ENCODE measurements at regions not wholly inside any gene's neighbourhood (a gene's known extent, or its start where the extent isn't known, plus 50 kb on each side); places are given as distances from the start of the nearest gene placed in this dataset.

DNA sequence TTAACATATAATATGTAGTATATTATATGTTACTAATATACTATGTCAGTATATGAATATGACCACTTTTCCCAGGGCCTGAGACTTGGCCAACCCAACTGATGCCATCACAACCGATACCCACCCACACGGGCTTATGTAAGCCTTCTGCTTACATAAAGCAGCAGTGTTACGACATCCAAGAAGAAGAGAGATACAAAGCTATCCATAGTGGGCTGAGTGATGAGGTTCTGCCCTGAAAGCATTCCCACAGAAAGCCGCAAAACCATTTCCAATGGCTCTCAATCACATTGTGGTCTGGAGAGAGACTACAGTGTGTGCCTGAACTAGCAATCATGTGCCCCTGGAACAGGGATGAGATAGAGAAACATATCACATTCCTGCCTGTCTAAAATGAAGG lies 177.9 kb downstream of the PLOD2 start:
- no peak overlapping the region for H3K4me2 ChIP-seq
- H3K27ac ChIP-seq (ENCODE audit: low read depth): no peak overlapping the region
- no peaks in the 10 kb centered on the region for H3K79me2 ChIP-seq (replicated peaks; ENCODE audit: insufficient read depth)
- no peaks in the 10 kb centered on the region for H3K4me1 ChIP-seq (ENCODE audit: insufficient read depth)
- ATAC-seq: no peak
- TF ChIP-seq ZNF462 (CRISPR knock-in tag; IDR thresholded peaks at IDR 0.05) (no peak), REST (IDR thresholded peaks at IDR 0.05; ENCODE audit: unreplicated experiment) (no peak), ZNF114 (CRISPR knock-in tag; IDR thresholded peaks at IDR 0.05) (no peak), JUNB (IDR thresholded peaks at IDR 0.05; ENCODE audit: unreplicated experiment) (no peak), NANOG (IDR thresholded peaks at IDR 0.05; ENCODE audit: borderline replicate concordance) (no peak), EZH2 (IDR thresholded peaks at IDR 0.05; ENCODE audit: low read depth, unreplicated experiment) (no peak)
- TF ChIP-seq, protein P1, sequence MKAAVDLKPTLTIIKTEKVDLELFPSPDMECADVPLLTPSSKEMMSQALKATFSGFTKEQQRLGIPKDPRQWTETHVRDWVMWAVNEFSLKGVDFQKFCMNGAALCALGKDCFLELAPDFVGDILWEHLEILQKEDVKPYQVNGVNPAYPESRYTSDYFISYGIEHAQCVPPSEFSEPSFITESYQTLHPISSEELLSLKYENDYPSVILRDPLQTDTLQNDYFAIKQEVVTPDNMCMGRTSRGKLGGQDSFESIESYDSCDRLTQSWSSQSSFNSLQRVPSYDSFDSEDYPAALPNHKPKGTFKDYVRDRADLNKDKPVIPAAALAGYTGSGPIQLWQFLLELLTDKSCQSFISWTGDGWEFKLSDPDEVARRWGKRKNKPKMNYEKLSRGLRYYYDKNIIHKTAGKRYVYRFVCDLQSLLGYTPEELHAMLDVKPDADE (IDR thresholded peaks at IDR 0.05): no peak
- TF ChIP-seq, protein P2, sequence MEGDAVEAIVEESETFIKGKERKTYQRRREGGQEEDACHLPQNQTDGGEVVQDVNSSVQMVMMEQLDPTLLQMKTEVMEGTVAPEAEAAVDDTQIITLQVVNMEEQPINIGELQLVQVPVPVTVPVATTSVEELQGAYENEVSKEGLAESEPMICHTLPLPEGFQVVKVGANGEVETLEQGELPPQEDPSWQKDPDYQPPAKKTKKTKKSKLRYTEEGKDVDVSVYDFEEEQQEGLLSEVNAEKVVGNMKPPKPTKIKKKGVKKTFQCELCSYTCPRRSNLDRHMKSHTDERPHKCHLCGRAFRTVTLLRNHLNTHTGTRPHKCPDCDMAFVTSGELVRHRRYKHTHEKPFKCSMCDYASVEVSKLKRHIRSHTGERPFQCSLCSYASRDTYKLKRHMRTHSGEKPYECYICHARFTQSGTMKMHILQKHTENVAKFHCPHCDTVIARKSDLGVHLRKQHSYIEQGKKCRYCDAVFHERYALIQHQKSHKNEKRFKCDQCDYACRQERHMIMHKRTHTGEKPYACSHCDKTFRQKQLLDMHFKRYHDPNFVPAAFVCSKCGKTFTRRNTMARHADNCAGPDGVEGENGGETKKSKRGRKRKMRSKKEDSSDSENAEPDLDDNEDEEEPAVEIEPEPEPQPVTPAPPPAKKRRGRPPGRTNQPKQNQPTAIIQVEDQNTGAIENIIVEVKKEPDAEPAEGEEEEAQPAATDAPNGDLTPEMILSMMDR (conservative IDR thresholded peaks at IDR 0.05; ENCODE audit: low read depth in 2 of 2): no peak
- H3K4me3 ChIP-seq: no peak overlapping the region
- Mint-ChIP-seq H3K4me1 (no peaks in the 10 kb centered on the region), H3K27me3 (ENCODE audit: insufficient read depth, low read depth, poor library complexity) (peaks cover 3% of the 10 kb centered on the region), H3K27ac (no peak overlapping the region), H3K9me3 (peaks cover 6% of the 10 kb centered on the region), H3K4me3 (no peak overlapping the region), H3K36me3 (ENCODE audit: low read depth) (peaks cover 4% of the 10 kb centered on the region; the same call in 2 of the 3 replicates)
- DNase-seq (ENCODE audit: low spot score): no peak
- H3K9me2 ChIP-seq (ENCODE audit: insufficient read depth): no peaks in the 10 kb centered on the region
- H2AFZ ChIP-seq: no peak overlapping the region
- H3K36me3 ChIP-seq (ENCODE audit: insufficient read depth): no peaks in the 10 kb centered on the region
- H3F3A ChIP-seq (replicated peaks; ENCODE audit: low read depth): no peaks in the 10 kb centered on the region
- H4K20me1 ChIP-seq (replicated peaks; ENCODE audit: insufficient read depth): no peaks in the 10 kb centered on the region
- no peaks in the 10 kb centered on the region for H3K27me3 ChIP-seq (ENCODE audit: insufficient read depth)
